ENCODE measurements at regions not wholly inside any gene's neighbourhood (a gene's known extent, or its start where the extent isn't known, plus 50 kb on each side); places are given as distances from the start of the nearest gene placed in this dataset.

- DNase-seq (ENCODE audit: low spot score) = no peak
These were observed 58.1 kb upstream of the TTC14 start for GRCh38 chr3:180543877-180544276.

GRCh38 chr3:180546863-180547262 is 55.1 kb upstream of the TTC14 start:
- no peak for DNase-seq (ENCODE audit: low spot score)

- DNase-seq (ENCODE audit: low spot score) = no peak
These were observed 53.9 kb upstream of the TTC14 start for GRCh38 chr3:180548050-180548449.
